ENCODE measurements at regions not wholly inside any gene's neighbourhood (a gene's known extent, or its start where the extent isn't known, plus 50 kb on each side); places are given as distances from the start of the nearest gene placed in this dataset.

DNA sequence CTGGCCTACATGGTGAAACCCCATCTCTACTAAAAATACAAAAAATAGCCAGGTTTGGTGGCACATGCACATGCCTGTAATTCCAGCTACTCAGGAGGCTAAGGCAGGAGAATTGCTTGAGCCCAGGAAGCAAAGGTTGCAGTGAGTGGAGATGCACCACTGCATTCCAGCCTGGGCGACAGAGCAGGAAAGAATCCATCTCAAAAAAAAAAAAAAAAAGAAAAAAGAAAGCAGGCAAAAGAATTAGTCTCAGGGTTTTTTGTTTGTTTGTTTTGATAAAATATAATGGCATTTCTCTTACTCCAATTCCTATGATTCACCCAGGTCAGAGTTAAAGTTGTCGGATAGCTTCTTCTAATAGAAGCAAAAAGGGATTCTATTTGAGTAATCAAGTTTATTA, 67.0 kb upstream of the ATG10 start:
- TF ChIP-seq, protein P1, sequence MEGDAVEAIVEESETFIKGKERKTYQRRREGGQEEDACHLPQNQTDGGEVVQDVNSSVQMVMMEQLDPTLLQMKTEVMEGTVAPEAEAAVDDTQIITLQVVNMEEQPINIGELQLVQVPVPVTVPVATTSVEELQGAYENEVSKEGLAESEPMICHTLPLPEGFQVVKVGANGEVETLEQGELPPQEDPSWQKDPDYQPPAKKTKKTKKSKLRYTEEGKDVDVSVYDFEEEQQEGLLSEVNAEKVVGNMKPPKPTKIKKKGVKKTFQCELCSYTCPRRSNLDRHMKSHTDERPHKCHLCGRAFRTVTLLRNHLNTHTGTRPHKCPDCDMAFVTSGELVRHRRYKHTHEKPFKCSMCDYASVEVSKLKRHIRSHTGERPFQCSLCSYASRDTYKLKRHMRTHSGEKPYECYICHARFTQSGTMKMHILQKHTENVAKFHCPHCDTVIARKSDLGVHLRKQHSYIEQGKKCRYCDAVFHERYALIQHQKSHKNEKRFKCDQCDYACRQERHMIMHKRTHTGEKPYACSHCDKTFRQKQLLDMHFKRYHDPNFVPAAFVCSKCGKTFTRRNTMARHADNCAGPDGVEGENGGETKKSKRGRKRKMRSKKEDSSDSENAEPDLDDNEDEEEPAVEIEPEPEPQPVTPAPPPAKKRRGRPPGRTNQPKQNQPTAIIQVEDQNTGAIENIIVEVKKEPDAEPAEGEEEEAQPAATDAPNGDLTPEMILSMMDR (conservative IDR thresholded peaks at IDR 0.05), result no peak
- no peak for TF ChIP-seq EZH2 (IDR thresholded peaks at IDR 0.05; ENCODE audit: low read depth)

All from PC-9 (cell line).